HEK293T (cell line): ENCODE measurements at regions not wholly inside any gene's neighbourhood (a gene's known extent, or its start where the extent isn't known, plus 50 kb on each side); places are given as distances from the start of the nearest gene placed in this dataset.

Source experiments
- CTCF ChIA-PET: fragments of 350-600 bp; formaldehyde crosslinking; extraction: SDS; loops from one replicate; lab custom pipeline; 2021; ENCODE audit warnings: antibody characterized with exemption, inconsistent platforms; lab: Yijun Ruan, JAX
- POLR2A ChIA-PET: fragments of 350-600 bp; formaldehyde crosslinking; extraction: SDS; loops from one replicate; lab custom pipeline; 2020; ENCODE audit warnings: antibody characterized with exemption, inconsistent platforms; lab: Yijun Ruan, JAX
- DNase-seq: peaks from one replicate; pipeline ENCODE4 v3.0.0; 2012; ENCODE audit warnings: mixed read lengths; ENCODE audit errors: extremely low spot score
- ARNT ChIP-seq: fragments of 450-650 bp; IDR thresholded peaks from 2 replicates; pipeline ENCODE4 v1.6.1; 2017; ENCODE audit warnings: mild to moderate bottlenecking
- BHLHE40 ChIP-seq: fragments of 450-650 bp; IDR thresholded peaks from 2 replicates; pipeline ENCODE4 v1.6.1; 2016; ENCODE audit warnings: mild to moderate bottlenecking, moderate library complexity, borderline replicate concordance
- CTBP1 ChIP-seq: fragments of 450-650 bp; IDR thresholded peaks from 2 replicates; pipeline ENCODE4 v1.6.1; 2016; ENCODE audit warnings: borderline replicate concordance
- ELF4 ChIP-seq: fragments of 450-650 bp; IDR thresholded peaks from 2 replicates; pipeline ENCODE4 v1.6.1; 2017; ENCODE audit warnings: antibody characterized with exemption
- FOXA1 ChIP-seq: fragments of 450-650 bp; IDR thresholded peaks from 2 replicates; pipeline ENCODE4 v1.6.1; 2016; ENCODE audit warnings: mild to moderate bottlenecking
- FOXK2 ChIP-seq: fragments of 450-650 bp; IDR thresholded peaks from 2 replicates; pipeline ENCODE4 v1.6.1; 2016; ENCODE audit warnings: mild to moderate bottlenecking
- FOXM1 ChIP-seq: fragments of 450-650 bp; IDR thresholded peaks from 2 replicates; pipeline ENCODE4 v1.6.1; 2017; ENCODE audit warnings: mild to moderate bottlenecking, borderline replicate concordance
- HDGF ChIP-seq: fragments of 450-650 bp; IDR thresholded peaks from 2 replicates; pipeline ENCODE4 v1.6.1; 2017; ENCODE audit warnings: antibody characterized with exemption, borderline replicate concordance
- L3MBTL2 ChIP-seq: fragments of 450-650 bp; conservative IDR thresholded peaks from 2 replicates; pipeline ENCODE4 v1.6.1; 2016; ENCODE audit warnings: mild to moderate bottlenecking
- LEF1 ChIP-seq: fragments of 450-650 bp; IDR thresholded peaks from 2 replicates; pipeline ENCODE4 v1.6.1; 2017; ENCODE audit warnings: mild to moderate bottlenecking, borderline replicate concordance
- NFRKB ChIP-seq: fragments of 450-650 bp; IDR thresholded peaks from 2 replicates; pipeline ENCODE4 v1.6.1; 2016; ENCODE audit warnings: mild to moderate bottlenecking, moderate library complexity
- SP1 ChIP-seq: fragments of 450-650 bp; IDR thresholded peaks from 2 replicates; pipeline ENCODE4 v1.6.1; 2017
- SUZ12 ChIP-seq: fragments of 450-650 bp; IDR thresholded peaks from 2 replicates; pipeline ENCODE4 v1.6.1; 2016; ENCODE audit warnings: mild to moderate bottlenecking
- TARDBP ChIP-seq: fragments of 450-650 bp; IDR thresholded peaks from 2 replicates; pipeline ENCODE4 v1.6.1; 2016
- ZNF384 ChIP-seq: fragments of 450-650 bp; IDR thresholded peaks from 2 replicates; pipeline ENCODE4 v1.6.1; 2016
- TF ChIP-seq, protein P1 (sequence below): fragments of 450-650 bp; IDR thresholded peaks from 2 replicates; pipeline ENCODE4 v1.6.1; 2016

DNA sequence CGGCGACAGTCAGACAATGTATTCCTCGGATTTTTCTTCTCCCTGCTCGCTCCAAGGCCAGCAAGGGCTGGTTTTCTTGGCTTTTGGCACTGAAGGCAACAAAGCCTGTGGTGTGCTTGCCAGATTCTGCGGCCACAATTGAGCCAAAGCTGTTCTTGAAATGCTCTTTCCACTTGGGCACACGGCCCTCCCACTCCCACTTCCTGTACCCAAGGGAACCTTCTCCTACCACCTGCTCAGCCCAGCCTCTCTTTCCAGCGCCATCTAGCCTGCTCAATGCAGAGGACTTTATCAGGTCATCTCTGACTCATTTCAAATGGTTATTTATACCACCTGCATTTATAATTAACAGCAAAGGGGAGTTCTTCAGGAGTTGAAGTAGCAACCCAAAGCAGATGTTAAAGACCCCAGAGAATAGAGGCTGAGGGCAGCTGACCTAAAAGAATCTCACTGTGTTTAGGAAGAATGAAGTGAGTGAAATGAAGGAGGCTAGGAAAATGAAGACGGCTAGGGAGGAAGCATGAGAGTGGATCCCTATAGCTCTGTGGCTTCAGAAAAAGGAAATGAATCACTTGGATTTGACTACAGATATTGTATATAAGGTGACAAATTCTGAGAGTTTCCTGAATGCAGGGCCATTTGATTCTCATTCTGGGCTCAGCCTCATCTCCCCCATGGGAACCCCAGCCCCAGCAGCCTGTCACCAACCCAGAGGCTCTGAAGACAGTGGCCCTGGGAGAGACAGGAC lies 439.0 kb downstream of the ENC1 start:
- DNase-seq = no peak
- TF ChIP-seq L3MBTL2 = no peak
- TF ChIP-seq BHLHE40 = no peak
- TF ChIP-seq TARDBP = no peak
- TF ChIP-seq, protein P1, sequence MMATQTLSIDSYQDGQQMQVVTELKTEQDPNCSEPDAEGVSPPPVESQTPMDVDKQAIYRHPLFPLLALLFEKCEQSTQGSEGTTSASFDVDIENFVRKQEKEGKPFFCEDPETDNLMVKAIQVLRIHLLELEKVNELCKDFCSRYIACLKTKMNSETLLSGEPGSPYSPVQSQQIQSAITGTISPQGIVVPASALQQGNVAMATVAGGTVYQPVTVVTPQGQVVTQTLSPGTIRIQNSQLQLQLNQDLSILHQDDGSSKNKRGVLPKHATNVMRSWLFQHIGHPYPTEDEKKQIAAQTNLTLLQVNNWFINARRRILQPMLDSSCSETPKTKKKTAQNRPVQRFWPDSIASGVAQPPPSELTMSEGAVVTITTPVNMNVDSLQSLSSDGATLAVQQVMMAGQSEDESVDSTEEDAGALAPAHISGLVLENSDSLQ = no peak
- no peak for TF ChIP-seq NFRKB
- no peak for TF ChIP-seq ARNT
- TF ChIP-seq SP1 = no peak
- no peak for TF ChIP-seq HDGF
- TF ChIP-seq FOXA1 = no peak
- TF ChIP-seq FOXK2 = no peak
- TF ChIP-seq SUZ12 = no peak
- no peak for TF ChIP-seq ZNF384
- TF ChIP-seq CTBP1 = no peak
- TF ChIP-seq LEF1 = no peak
- TF ChIP-seq ELF4 = no peak
- TF ChIP-seq FOXM1 = no peak
- CTCF ChIA-PET = no interaction called here
- POLR2A ChIA-PET = no interaction called here

DNA sequence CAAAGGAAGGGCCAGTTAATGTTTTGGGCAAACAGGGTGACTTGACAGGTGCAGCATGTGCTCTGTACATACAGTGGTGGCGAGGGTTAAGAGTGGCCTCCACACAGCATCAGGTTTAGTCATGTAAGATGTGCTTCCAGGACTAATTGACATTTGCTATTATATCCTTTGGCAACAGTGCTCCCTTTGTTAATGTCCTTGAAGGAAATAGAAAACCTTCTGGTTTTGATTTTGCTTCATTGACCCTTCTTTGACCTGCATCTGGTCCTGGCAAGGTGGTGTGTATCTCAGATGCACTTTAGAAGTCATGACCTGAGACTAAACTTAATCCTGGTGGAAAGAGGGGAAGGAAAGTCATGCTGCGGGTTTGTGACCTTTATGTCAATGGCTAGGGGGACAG lies 440.0 kb downstream of the ENC1 start:
- no peak for DNase-seq
- ChIA-PET CTCF (no interaction called here), POLR2A (no interaction called here)
- TF ChIP-seq FOXM1 (no peak), NFRKB (no peak), ARNT (no peak), ELF4 (no peak), BHLHE40 (no peak), L3MBTL2 (no peak), SUZ12 (no peak), CTBP1 (no peak), SP1 (no peak), LEF1 (no peak), ZNF384 (no peak), FOXK2 (no peak), TARDBP (no peak), FOXA1 (no peak), HDGF (no peak)
- TF ChIP-seq, protein P1 = no peak

DNA sequence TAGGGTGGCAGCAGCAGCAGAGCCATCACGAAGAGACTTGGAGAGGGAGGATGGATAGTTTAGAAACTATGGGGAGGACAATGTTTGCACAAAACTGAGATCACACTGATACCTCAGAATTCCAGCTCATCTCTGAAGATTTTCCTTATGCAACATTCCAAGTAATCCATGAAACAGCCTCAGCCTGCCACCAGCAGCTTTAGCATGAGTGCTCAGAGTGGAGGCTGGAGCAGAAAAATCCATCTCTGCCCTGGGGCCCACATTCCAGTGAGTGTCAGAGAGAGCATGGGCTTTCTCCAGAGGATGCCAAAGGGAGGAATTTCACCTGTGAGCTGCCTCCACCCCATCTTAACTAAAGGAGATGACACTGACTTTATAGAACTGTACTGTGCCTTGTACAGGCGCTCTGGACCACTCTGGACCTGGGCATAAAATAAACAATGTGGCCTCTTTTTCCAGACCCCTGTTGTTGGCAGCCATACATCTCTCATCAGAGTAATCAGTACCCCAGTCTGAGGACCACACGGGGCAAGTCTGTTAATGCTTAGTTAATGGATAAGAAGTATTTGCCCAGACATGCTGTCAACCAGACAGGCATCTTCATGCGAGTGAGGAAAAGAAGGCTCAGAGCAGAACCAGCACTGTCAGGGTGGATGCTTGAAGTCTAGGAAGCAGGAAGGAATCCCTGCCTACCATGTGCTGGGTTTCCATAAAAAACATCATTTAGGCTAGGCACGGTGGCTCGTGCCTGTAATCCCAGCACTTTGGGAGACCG lies 440.9 kb downstream of the ENC1 start:
- ChIA-PET CTCF (no interaction called here), POLR2A (no interaction called here)
- TF ChIP-seq FOXM1 (no peak), L3MBTL2 (no peak), TARDBP (no peak), SUZ12 (no peak), FOXK2 (no peak), FOXA1 (no peak), ZNF384 (no peak), ELF4 (no peak), CTBP1 (no peak), HDGF (no peak)
- no peak for DNase-seq

DNA sequence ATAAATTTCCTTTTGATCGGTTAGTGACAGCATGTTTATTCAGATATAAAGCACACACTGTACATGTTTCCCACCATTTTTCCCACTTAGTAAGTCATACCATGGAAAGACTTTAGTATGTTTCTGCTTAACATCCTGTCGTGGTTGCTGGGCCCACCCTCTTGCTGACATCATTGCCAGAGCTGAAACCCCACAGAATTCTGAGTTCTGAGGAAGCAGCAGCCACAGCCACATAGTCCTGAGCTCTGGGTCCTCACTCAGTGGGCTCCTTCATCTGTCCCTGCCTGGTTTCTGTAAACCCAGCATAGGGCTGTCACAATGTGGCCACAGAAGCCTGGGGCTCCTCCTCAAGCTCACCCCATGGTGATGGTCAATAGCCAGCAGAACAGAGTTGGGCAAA lies 441.5 kb downstream of the ENC1 start:
- TF ChIP-seq HDGF (no peak), SUZ12 (no peak), FOXM1 (no peak), ELF4 (no peak), NFRKB (no peak), LEF1 (no peak), BHLHE40 (no peak)
- TF ChIP-seq, protein P1 = no peak
- POLR2A ChIA-PET = no interaction called here
- CTCF ChIA-PET = no interaction called here
- DNase-seq = no peak

DNA sequence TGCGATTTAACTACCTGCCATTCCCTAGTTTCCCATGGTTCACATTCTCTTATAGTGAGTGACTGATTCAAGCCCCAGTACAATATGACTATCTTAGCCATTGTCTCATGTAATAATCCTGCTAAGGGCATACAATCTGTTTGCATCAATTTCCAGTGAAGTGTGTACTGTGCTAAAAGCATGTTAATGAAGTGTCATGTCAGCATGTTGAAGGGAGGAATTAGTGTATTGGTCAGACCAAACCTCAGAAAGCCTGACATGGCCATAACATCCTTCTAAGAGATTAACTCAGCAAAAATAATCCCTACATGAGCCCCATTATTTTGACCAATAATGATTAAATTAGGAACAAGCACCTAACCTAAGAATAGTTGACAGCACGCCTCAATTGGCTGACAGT lies 442.4 kb downstream of the ENC1 start:
- ChIA-PET POLR2A (no interaction called here), CTCF (no interaction called here)
- DNase-seq = no peak
- no peak for TF ChIP-seq FOXM1
- TF ChIP-seq NFRKB = no peak
- TF ChIP-seq, protein P1 = no peak
- TF ChIP-seq ELF4 = no peak
- TF ChIP-seq SP1 = no peak
- no peak for TF ChIP-seq LEF1
- no peak for TF ChIP-seq TARDBP
- TF ChIP-seq ARNT = no peak
- TF ChIP-seq BHLHE40 = no peak
- TF ChIP-seq ZNF384 = no peak
- TF ChIP-seq SUZ12 = no peak
- no peak for TF ChIP-seq FOXK2
- no peak for TF ChIP-seq CTBP1
- no peak for TF ChIP-seq FOXA1
